ENCODE measurements at regions not wholly inside any gene's neighbourhood (a gene's known extent, or its start where the extent isn't known, plus 50 kb on each side); places are given as distances from the start of the nearest gene placed in this dataset.

DNA sequence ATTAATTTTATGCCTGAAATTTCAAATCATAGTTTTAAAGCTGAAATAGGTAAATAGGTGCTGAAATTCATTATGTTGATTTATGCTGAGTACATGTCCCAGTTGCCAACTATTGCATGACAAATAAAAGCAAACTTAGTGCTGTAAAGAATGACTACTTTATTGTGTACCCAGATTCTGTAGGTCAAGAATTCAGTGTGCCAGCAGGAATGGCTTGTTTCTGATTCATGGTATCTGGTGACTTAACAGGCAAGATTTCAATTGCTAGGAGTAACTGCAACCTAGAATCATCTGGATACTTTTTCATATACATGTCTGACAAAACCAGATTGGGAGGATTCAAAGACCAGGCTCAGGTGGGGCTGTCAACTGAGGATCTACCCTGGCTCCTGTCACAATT, 678.4 kb upstream of the ADAMTS5 start:
- Histone ChIP-seq H3K4me1 (ENCODE audit: insufficient read depth, low read length, poor library complexity, severe bottlenecking) (no peaks in the 10 kb centered on the region), H3K9me3 (ENCODE audit: low read depth, low read length, poor library complexity, severe bottlenecking) (peaks cover 5% of the 10 kb centered on the region), H3K36me3 (ENCODE audit: insufficient read depth, low read length, poor library complexity, severe bottlenecking) (no peaks in the 10 kb centered on the region), H3K27ac (ENCODE audit: low read depth, low read length, poor library complexity, severe bottlenecking) (no peak overlapping the region), H3K27me3 (replicated peaks; ENCODE audit: insufficient read depth, low read depth, low read length, poor library complexity) (no peaks in the 10 kb centered on the region), H3K4me3 (ENCODE audit: low read depth, low read length, poor library complexity, severe bottlenecking) (no peak overlapping the region)
- DNase-seq (ENCODE audit: low spot score), result no peak
- intact Hi-C loops (cut with micrococcal nuclease; ENCODE audit: unreplicated experiment), result no loop called here
- POLR2A ChIA-PET (ENCODE audit: low non-redundant PET), result no interaction called here
- CTCF ChIA-PET, result no interaction called here
- BruUV-seq (replicated peaks), result no TSS peak
- TF ChIP-seq EZH2 (IDR thresholded peaks at IDR 0.05; ENCODE audit: borderline replicate concordance, low read depth, low read length, poor library complexity, severe bottlenecking), result no peak
- TF ChIP-seq, protein P1, sequence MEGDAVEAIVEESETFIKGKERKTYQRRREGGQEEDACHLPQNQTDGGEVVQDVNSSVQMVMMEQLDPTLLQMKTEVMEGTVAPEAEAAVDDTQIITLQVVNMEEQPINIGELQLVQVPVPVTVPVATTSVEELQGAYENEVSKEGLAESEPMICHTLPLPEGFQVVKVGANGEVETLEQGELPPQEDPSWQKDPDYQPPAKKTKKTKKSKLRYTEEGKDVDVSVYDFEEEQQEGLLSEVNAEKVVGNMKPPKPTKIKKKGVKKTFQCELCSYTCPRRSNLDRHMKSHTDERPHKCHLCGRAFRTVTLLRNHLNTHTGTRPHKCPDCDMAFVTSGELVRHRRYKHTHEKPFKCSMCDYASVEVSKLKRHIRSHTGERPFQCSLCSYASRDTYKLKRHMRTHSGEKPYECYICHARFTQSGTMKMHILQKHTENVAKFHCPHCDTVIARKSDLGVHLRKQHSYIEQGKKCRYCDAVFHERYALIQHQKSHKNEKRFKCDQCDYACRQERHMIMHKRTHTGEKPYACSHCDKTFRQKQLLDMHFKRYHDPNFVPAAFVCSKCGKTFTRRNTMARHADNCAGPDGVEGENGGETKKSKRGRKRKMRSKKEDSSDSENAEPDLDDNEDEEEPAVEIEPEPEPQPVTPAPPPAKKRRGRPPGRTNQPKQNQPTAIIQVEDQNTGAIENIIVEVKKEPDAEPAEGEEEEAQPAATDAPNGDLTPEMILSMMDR (conservative IDR thresholded peaks at IDR 0.05; ENCODE audit: low read depth, low read length), result no peak

DNA sequence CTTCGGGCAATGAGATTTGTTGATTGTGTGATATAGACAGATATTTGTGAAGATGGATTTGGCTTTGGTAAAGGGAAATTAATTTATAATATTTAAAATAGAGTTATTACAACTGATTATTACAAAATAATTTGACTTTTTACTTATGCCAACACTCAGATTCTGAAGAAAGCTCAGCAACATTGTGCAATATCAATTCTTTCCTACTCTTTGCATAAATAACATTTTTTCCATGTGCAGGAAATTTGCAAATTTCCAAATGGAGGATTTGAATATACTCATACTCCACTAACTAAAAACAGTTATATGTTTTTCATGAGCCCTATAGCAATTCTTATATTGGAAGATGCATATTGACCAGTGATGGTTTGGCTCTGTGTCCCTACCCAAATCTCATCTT, 676.4 kb upstream of the ADAMTS5 start:
- H3K36me3 ChIP-seq (ENCODE audit: insufficient read depth, low read length, poor library complexity, severe bottlenecking), result no peaks in the 10 kb centered on the region
- TF ChIP-seq, protein P1 (conservative IDR thresholded peaks at IDR 0.05; ENCODE audit: low read depth, low read length), result no peak
- H3K4me3 ChIP-seq (ENCODE audit: low read depth, low read length, poor library complexity, severe bottlenecking), result no peak overlapping the region
- POLR2A ChIA-PET (ENCODE audit: low non-redundant PET), result no interaction called here
- H3K4me1 ChIP-seq (ENCODE audit: insufficient read depth, low read length, poor library complexity, severe bottlenecking), result no peaks in the 10 kb centered on the region
- no TSS peak for BruUV-seq (replicated peaks)
- H3K27me3 ChIP-seq (replicated peaks; ENCODE audit: insufficient read depth, low read depth, low read length, poor library complexity), result no peaks in the 10 kb centered on the region
- CTCF ChIA-PET, result no interaction called here
- intact Hi-C loops (cut with micrococcal nuclease; ENCODE audit: unreplicated experiment), result no loop called here
- peaks cover 5% of the 10 kb centered on the region for H3K9me3 ChIP-seq (ENCODE audit: low read depth, low read length, poor library complexity, severe bottlenecking)
- no peak overlapping the region for H3K27ac ChIP-seq (ENCODE audit: low read depth, low read length, poor library complexity, severe bottlenecking)
- DNase-seq (ENCODE audit: low spot score), result no peak

DNA sequence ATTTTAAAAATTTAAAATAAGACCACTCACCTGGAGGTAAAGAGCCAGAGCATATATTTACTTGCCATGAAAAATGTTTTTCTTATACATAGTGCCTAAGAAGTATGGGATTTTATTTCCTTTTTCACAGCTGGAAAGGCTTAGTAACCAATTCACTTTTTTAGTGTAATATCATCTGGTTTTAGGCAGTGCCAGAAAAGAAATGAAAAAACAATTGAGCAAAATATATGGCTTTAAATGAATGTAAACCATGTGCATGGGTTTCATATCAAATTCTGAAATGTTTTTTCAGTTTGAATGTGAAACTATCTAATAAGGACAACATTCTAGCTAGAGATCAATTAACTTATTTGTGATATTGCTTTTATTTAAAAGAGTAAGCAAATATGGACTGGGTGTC, 672.4 kb upstream of the ADAMTS5 start:
- intact Hi-C loops (cut with micrococcal nuclease; ENCODE audit: unreplicated experiment), result no loop called here
- no TSS peak for BruUV-seq (replicated peaks)
- H3K36me3 ChIP-seq (ENCODE audit: insufficient read depth, low read length, poor library complexity, severe bottlenecking), result no peaks in the 10 kb centered on the region
- ChIA-PET CTCF (no interaction called here), POLR2A (ENCODE audit: low non-redundant PET) (no interaction called here)
- TF ChIP-seq, protein P1 (conservative IDR thresholded peaks at IDR 0.05; ENCODE audit: low read depth, low read length), result no peak
- TF ChIP-seq EZH2 (IDR thresholded peaks at IDR 0.05; ENCODE audit: borderline replicate concordance, low read depth, low read length, poor library complexity, severe bottlenecking), result no peak
- H3K27me3 ChIP-seq (replicated peaks; ENCODE audit: insufficient read depth, low read depth, low read length, poor library complexity), result no peaks in the 10 kb centered on the region
- H3K4me1 ChIP-seq (ENCODE audit: insufficient read depth, low read length, poor library complexity, severe bottlenecking), result no peaks in the 10 kb centered on the region
- H3K4me3 ChIP-seq (ENCODE audit: low read depth, low read length, poor library complexity, severe bottlenecking), result no peak overlapping the region
- peaks cover 4% of the 10 kb centered on the region for H3K9me3 ChIP-seq (ENCODE audit: low read depth, low read length, poor library complexity, severe bottlenecking)
- H3K27ac ChIP-seq (ENCODE audit: low read depth, low read length, poor library complexity, severe bottlenecking), result no peak overlapping the region
- DNase-seq (ENCODE audit: low spot score), result no peak

Measured in A673 (cell line).